ENCODE measurements at regions not wholly inside any gene's neighbourhood (a gene's known extent, or its start where the extent isn't known, plus 50 kb on each side); places are given as distances from the start of the nearest gene placed in this dataset.
"Not testable (repeated sequence)": the region's sequence is repeated elsewhere in the genome, so short reads cannot be mapped to it uniquely, and the experiment has no call there.

GRCh38 chr10:28396331-28396730 is 93.5 kb upstream of the MPP7 start:
- H3K4me1 ChIP-seq (ENCODE audit: control insufficient read depth, low read depth, low read length), result no peaks in the 10 kb centered on the region
- no peaks in the 10 kb centered on the region for H3K9me3 ChIP-seq (ENCODE audit: control insufficient read depth, low read depth, low read length)
- H3K9ac ChIP-seq (ENCODE audit: low read length), result no peak overlapping the region
- H3K36me3 ChIP-seq (ENCODE audit: control insufficient read depth, low read depth, low read length), result no peaks in the 10 kb centered on the region
- no peak overlapping the region for H3K4me3 ChIP-seq (ENCODE audit: low read length)
- H3K27ac ChIP-seq (ENCODE audit: low read length), result no peak overlapping the region
- no peaks in the 10 kb centered on the region for H3K27me3 ChIP-seq (ENCODE audit: control insufficient read depth, insufficient read depth, low read length)

GRCh38 chr10:28397229-28397628 is 94.4 kb upstream of the MPP7 start:
- no peaks in the 10 kb centered on the region for H3K27me3 ChIP-seq (ENCODE audit: control insufficient read depth, insufficient read depth, low read length)
- H3K9me3 ChIP-seq (ENCODE audit: control insufficient read depth, low read depth, low read length), result no peaks in the 10 kb centered on the region
- H3K36me3 ChIP-seq (ENCODE audit: control insufficient read depth, low read depth, low read length), result no peaks in the 10 kb centered on the region
- H3K27ac ChIP-seq (ENCODE audit: low read length), result no peak overlapping the region
- no peak overlapping the region for H3K4me3 ChIP-seq (ENCODE audit: low read length)
- no peaks in the 10 kb centered on the region for H3K4me1 ChIP-seq (ENCODE audit: control insufficient read depth, low read depth, low read length)
- no peak overlapping the region for H3K9ac ChIP-seq (ENCODE audit: low read length)

DNA sequence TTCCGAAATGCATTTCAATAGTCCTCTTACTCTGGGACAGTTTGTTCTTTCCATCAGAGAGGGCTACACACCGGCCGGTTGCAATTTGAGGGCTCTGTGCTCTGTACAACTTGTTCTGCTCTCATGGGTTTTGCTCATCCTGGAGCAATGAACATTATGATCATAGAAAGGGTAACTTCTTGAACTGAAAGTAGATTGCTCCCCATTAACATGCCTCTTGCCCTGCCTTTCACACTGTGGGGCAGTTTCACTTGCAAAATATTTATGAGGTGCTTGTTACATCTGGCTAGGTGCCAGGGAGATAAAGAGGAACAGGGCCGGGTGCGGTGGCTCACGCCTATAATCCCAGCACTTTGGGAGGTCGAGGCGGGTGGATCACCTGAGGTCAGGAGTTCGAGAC is 97.3 kb upstream of the MPP7 start:
- Histone ChIP-seq H3K4me3 (ENCODE audit: low read length) (no peak overlapping the region), H3K4me1 (ENCODE audit: control insufficient read depth, low read depth, low read length) (peaks cover 8% of the 10 kb centered on the region), H3K27me3 (ENCODE audit: control insufficient read depth, insufficient read depth, low read length) (no peaks in the 10 kb centered on the region), H3K36me3 (ENCODE audit: control insufficient read depth, low read depth, low read length) (no peaks in the 10 kb centered on the region), H3K27ac (ENCODE audit: low read length) (no peak overlapping the region), H3K9ac (ENCODE audit: low read length) (no peak overlapping the region), H3K9me3 (ENCODE audit: control insufficient read depth, low read depth, low read length) (no peaks in the 10 kb centered on the region)

- Histone ChIP-seq H3K4me3 (ENCODE audit: low read length) (no peak overlapping the region), H3K9ac (ENCODE audit: low read length) (no peak overlapping the region), H3K27ac (ENCODE audit: low read length) (no peak overlapping the region), H3K27me3 (ENCODE audit: control insufficient read depth, insufficient read depth, low read length) (no peaks in the 10 kb centered on the region), H3K4me1 (ENCODE audit: control insufficient read depth, low read depth, low read length) (peaks cover 8% of the 10 kb centered on the region), H3K9me3 (ENCODE audit: control insufficient read depth, low read depth, low read length) (no peaks in the 10 kb centered on the region), H3K36me3 (ENCODE audit: control insufficient read depth, low read depth, low read length) (no peaks in the 10 kb centered on the region)
Observed at GRCh38 chr10:28400681-28401080, 97.8 kb upstream of the MPP7 start.

DNA sequence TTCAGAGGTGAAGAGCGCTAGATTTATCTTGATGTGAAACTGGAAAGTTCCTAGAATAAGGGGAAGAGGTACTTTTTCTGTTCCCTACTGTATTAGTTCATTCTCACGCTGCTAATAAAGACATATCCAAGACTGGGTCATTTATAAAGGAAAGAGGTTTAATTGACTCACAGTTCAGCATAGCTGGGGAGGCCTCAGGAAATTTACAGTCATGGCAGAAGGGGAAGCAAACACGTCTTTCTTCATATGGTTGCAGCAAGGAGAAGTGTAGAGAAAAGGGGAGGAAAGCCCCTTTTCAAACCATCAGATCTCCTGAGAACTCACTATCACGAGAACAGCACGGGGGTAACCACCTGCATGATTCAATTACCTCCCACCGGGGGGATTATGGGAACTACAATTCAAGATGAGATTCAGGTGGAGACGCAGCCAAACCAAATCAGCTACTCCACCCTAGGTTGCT is 99.8 kb upstream of the MPP7 start:
- not testable (repeated sequence) for H3K9ac ChIP-seq (ENCODE audit: low read length); H3K36me3 ChIP-seq (ENCODE audit: control insufficient read depth, low read depth, low read length); H3K4me1 ChIP-seq (ENCODE audit: control insufficient read depth, low read depth, low read length); H3K27ac ChIP-seq (ENCODE audit: low read length); H3K4me3 ChIP-seq (ENCODE audit: low read length); H3K9me3 ChIP-seq (ENCODE audit: control insufficient read depth, low read depth, low read length); H3K27me3 ChIP-seq (ENCODE audit: control insufficient read depth, insufficient read depth, low read length)

DNA sequence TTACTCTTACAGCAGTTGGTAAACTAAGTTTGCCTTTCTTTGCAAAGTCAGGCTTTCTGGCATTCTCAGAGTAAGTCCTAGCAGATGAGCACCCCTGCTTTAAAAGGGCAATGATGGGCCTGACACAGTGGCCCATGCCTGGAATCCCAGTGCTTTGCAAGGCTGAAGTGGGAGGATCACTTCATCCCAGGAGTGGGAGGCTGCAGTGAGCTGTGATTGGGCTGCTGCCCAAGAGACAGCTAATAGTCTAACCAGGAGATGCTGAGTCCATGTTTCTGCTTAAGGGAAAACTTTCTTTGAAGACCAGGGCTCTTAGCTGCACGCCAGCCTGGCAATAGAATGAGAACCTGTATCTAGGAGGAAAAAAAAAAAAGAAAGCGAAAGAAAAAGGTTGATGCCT is 100.2 kb upstream of the MPP7 start:
- Histone ChIP-seq H3K9ac (ENCODE audit: low read length) (no peak overlapping the region), H3K36me3 (ENCODE audit: control insufficient read depth, low read depth, low read length) (no peaks in the 10 kb centered on the region), H3K4me1 (ENCODE audit: control insufficient read depth, low read depth, low read length) (peaks cover 8% of the 10 kb centered on the region), H3K9me3 (ENCODE audit: control insufficient read depth, low read depth, low read length) (no peaks in the 10 kb centered on the region), H3K27ac (ENCODE audit: low read length) (no peak overlapping the region), H3K4me3 (ENCODE audit: low read length) (no peak overlapping the region), H3K27me3 (ENCODE audit: control insufficient read depth, insufficient read depth, low read length) (no peaks in the 10 kb centered on the region)

DNA sequence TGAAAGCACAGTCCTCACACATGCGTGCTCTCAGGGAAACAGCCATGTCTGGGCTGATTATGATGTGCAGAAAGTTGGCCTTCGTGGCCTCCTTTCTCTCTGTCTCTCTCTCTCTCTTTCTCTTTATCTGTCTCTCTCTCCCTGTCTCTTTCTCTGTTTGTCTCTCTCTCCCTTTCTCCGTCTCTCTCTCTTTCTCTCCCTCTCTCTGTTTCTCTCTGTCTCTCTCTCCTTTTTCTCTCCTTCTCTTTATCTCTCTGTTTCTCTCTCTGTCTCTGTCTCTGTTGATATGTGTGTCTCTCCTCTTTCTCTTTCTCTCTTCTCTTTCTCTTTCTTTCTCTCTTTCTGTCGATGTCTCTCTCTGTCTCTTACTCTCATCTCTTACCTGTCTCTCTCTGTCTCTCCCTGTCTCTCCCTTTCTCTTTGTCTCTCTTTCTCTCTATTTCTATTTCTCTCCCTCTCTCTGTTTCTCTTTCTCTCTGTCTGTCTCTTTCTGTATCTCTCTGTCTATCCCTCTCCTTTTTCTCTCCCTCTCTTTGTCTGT is 105.4 kb upstream of the MPP7 start:
- Histone ChIP-seq H3K4me1 (ENCODE audit: control insufficient read depth, low read depth, low read length) (no peaks in the 10 kb centered on the region), H3K27ac (ENCODE audit: low read length) (no peak overlapping the region), H3K36me3 (ENCODE audit: control insufficient read depth, low read depth, low read length) (no peaks in the 10 kb centered on the region)

GRCh38 chr10:28410420-28411135 is 107.7 kb upstream of the MPP7 start:
- H3K27ac ChIP-seq (ENCODE audit: low read length), result no peak overlapping the region
- no peak overlapping the region for H3K4me3 ChIP-seq (ENCODE audit: low read length)
- no peaks in the 10 kb centered on the region for H3K36me3 ChIP-seq (ENCODE audit: control insufficient read depth, low read depth, low read length)
- no peaks in the 10 kb centered on the region for H3K27me3 ChIP-seq (ENCODE audit: control insufficient read depth, insufficient read depth, low read length)
- no peaks in the 10 kb centered on the region for H3K4me1 ChIP-seq (ENCODE audit: control insufficient read depth, low read depth, low read length)
- no peaks in the 10 kb centered on the region for H3K9me3 ChIP-seq (ENCODE audit: control insufficient read depth, low read depth, low read length)
- no peak overlapping the region for H3K9ac ChIP-seq (ENCODE audit: low read length)

More for the DNA sequence above, 105.4 kb upstream of the MPP7 start:
- Histone ChIP-seq H3K9ac (ENCODE audit: low read length) (no peak overlapping the region), H3K27me3 (ENCODE audit: control insufficient read depth, insufficient read depth, low read length) (no peaks in the 10 kb centered on the region), H3K9me3 (ENCODE audit: control insufficient read depth, low read depth, low read length) (no peaks in the 10 kb centered on the region), H3K4me3 (ENCODE audit: low read length) (no peak overlapping the region)

GRCh38 chr10:28411136-28411460 is 108.2 kb upstream of the MPP7 start:
- H3K9ac ChIP-seq (ENCODE audit: low read length), result no peak overlapping the region
- H3K4me1 ChIP-seq (ENCODE audit: control insufficient read depth, low read depth, low read length), result no peaks in the 10 kb centered on the region
- no peak overlapping the region for H3K4me3 ChIP-seq (ENCODE audit: low read length)
- H3K36me3 ChIP-seq (ENCODE audit: control insufficient read depth, low read depth, low read length), result no peaks in the 10 kb centered on the region
- H3K27ac ChIP-seq (ENCODE audit: low read length), result no peak overlapping the region
- H3K9me3 ChIP-seq (ENCODE audit: control insufficient read depth, low read depth, low read length), result no peaks in the 10 kb centered on the region
- H3K27me3 ChIP-seq (ENCODE audit: control insufficient read depth, insufficient read depth, low read length), result no peaks in the 10 kb centered on the region

GRCh38 chr10:28411648-28412047 is 108.8 kb upstream of the MPP7 start:
- H3K9ac ChIP-seq (ENCODE audit: low read length), result no peak overlapping the region
- no peak overlapping the region for H3K4me3 ChIP-seq (ENCODE audit: low read length)
- H3K36me3 ChIP-seq (ENCODE audit: control insufficient read depth, low read depth, low read length), result no peaks in the 10 kb centered on the region
- H3K4me1 ChIP-seq (ENCODE audit: control insufficient read depth, low read depth, low read length), result no peaks in the 10 kb centered on the region
- H3K27me3 ChIP-seq (ENCODE audit: control insufficient read depth, insufficient read depth, low read length), result no peaks in the 10 kb centered on the region
- H3K27ac ChIP-seq (ENCODE audit: low read length), result no peak overlapping the region
- no peaks in the 10 kb centered on the region for H3K9me3 ChIP-seq (ENCODE audit: control insufficient read depth, low read depth, low read length)

- Histone ChIP-seq H3K9me3 (ENCODE audit: control insufficient read depth, low read depth, low read length) (no peaks in the 10 kb centered on the region), H3K27me3 (ENCODE audit: control insufficient read depth, insufficient read depth, low read length) (no peaks in the 10 kb centered on the region), H3K4me3 (ENCODE audit: low read length) (no peak overlapping the region), H3K36me3 (ENCODE audit: control insufficient read depth, low read depth, low read length) (no peaks in the 10 kb centered on the region), H3K9ac (ENCODE audit: low read length) (no peak overlapping the region), H3K27ac (ENCODE audit: low read length) (no peak overlapping the region), H3K4me1 (ENCODE audit: control insufficient read depth, low read depth, low read length) (no peaks in the 10 kb centered on the region)
Observed at GRCh38 chr10:28418069-28418468, 114.8 kb upstream of the WAC start.

GRCh38 chr10:28425422-28425821 is 107.5 kb upstream of the WAC start:
- no peaks in the 10 kb centered on the region for H3K9me3 ChIP-seq (ENCODE audit: control insufficient read depth, low read depth, low read length)
- H3K36me3 ChIP-seq (ENCODE audit: control insufficient read depth, low read depth, low read length), result no peaks in the 10 kb centered on the region
- no peak overlapping the region for H3K9ac ChIP-seq (ENCODE audit: low read length)
- no peaks in the 10 kb centered on the region for H3K27me3 ChIP-seq (ENCODE audit: control insufficient read depth, insufficient read depth, low read length)
- no peak overlapping the region for H3K27ac ChIP-seq (ENCODE audit: low read length)
- no peak overlapping the region for H3K4me3 ChIP-seq (ENCODE audit: low read length)
- H3K4me1 ChIP-seq (ENCODE audit: control insufficient read depth, low read depth, low read length), result no peaks in the 10 kb centered on the region
